Loucy (cell line): ENCODE measurements at regions not wholly inside any gene's neighbourhood (a gene's known extent, or its start where the extent isn't known, plus 50 kb on each side); places are given as distances from the start of the nearest gene placed in this dataset.
"Not testable (repeated sequence)": the region's sequence is repeated elsewhere in the genome, so short reads cannot be mapped to it uniquely, and the experiment has no call there.

ENCODE experiments used
- CTCF ChIP-seq: fragments of 200-600 bp; sonication (generic); conservative IDR thresholded peaks from 2 replicates; pipeline ENCODE4 v1.5.1; 2014; ENCODE audit warnings: mild to moderate bottlenecking, antibody characterized with exemption, low read length
- EZH2phosphoT487 ChIP-seq: fragments of 200-600 bp; IDR thresholded peaks from 2 replicates; pipeline ENCODE4 v1.6.1; 2018; ENCODE audit warnings: antibody characterized with exemption, mild to moderate bottlenecking, moderate library complexity, borderline replicate concordance

GRCh38 chr17:16838795-16839194, 133.1 kb downstream of the TNFRSF13B start:
- TF ChIP-seq CTCF, EZH2phosphoT487: not testable (repeated sequence)
